GM12878 (cell line): ENCODE measurements at regions not wholly inside any gene's neighbourhood (a gene's known extent, or its start where the extent isn't known, plus 50 kb on each side); places are given as distances from the start of the nearest gene placed in this dataset.

Experiments used
- ATAC-seq: fragments of 200-7000 bp; cut with Tn5 transposase; 3 replicates; pipeline ENCODE4 v1.9.1; 2020; ENCODE audit warnings: mild to moderate bottlenecking, moderate library complexity
- BruUV-seq: library from RNA; stranded (reverse); fragments of 400-500 nt; replicated peaks from 2 replicates; lab custom pipeline; 2021; lab: Mats Ljungman, UMichigan
- CTCF ChIA-PET: fragments of 300-600 bp; sonication (Branson Sonifier 250); formaldehyde crosslinking; extraction: SDS; loops from one replicate; lab custom pipeline; 2021; ENCODE audit warnings: inconsistent platforms; lab: Yijun Ruan, JAX
- POLR2A ChIA-PET: fragments of 350-600 bp; formaldehyde crosslinking; extraction: SDS; loops from one replicate; lab custom pipeline; 2021; ENCODE audit warnings: inconsistent platforms; lab: Charles Lee
- RAD21 ChIA-PET: fragments of 300-600 bp; sonication (Branson Sonifier 250); formaldehyde crosslinking; loops from one replicate; lab custom pipeline; 2023; ENCODE audit warnings: antibody characterized with exemption; ENCODE audit not compliant: unreplicated experiment; lab: Charles Lee
- SMC1A ChIA-PET: fragments of 300-600 bp; sonication (Branson Sonifier 250); formaldehyde crosslinking; loops from one replicate; lab custom pipeline; 2023; ENCODE audit not compliant: unreplicated experiment, uncharacterized antibody; lab: Charles Lee
- DNase-seq: peaks from one replicate; pipeline ENCODE4 v3.0.0-alpha.2; 2011; ENCODE audit warnings: low read depth, low spot score
- FAIRE-seq: peaks from 3 replicates; lab custom pipeline; 2011; peaks lifted over from hg19 to GRCh38; lab: Jason Lieb, UNC
- H2AFZ ChIP-seq: 2 replicates; pipeline ENCODE4 v1.6.0; 2011; ENCODE audit warnings: low read depth, low read length, control low read depth; ENCODE audit not compliant: control insufficient read depth
- H3K27ac ChIP-seq: 2 replicates; pipeline ENCODE4 v1.5.1; 2011; ENCODE audit warnings: control low read depth; ENCODE audit not compliant: control insufficient read depth, insufficient read depth
- H3K27me3 ChIP-seq, 2 experiments: replicated peaks in 1 of 2; 2 replicates each; pipeline versions ENCODE4 v1.6.0 to v1.6.1; 2011; ENCODE audit warnings: low read length in 1 of 2; ENCODE audit not compliant: control insufficient read depth in 2 of 2, insufficient read depth in 2 of 2
- H3K36me3 ChIP-seq, 2 experiments: 2 replicates each; pipeline ENCODE4 v1.5.1; 2011; ENCODE audit warnings: low read length in 1 of 2; ENCODE audit not compliant: control insufficient read depth in 2 of 2, insufficient read depth in 2 of 2
- H3K4me1 ChIP-seq: 2 replicates; pipeline ENCODE4 v1.6.1; 2011; ENCODE audit warnings: mild to moderate bottlenecking, low read length, moderate library complexity, mixed read lengths; ENCODE audit not compliant: control insufficient read depth, insufficient read depth
- H3K4me2 ChIP-seq: 2 replicates; pipeline ENCODE4 v1.6.0; 2011; ENCODE audit warnings: control low read depth; ENCODE audit not compliant: control insufficient read depth, insufficient read depth
- H3K4me3 ChIP-seq: fragments of 200-600 bp; sonication (generic); 2 replicates; pipeline ENCODE4 v1.5.1; 2016
- H3K79me2 ChIP-seq: 2 replicates; pipeline ENCODE4 v1.6.0; 2011; ENCODE audit warnings: low read length; ENCODE audit not compliant: control insufficient read depth, insufficient read depth
- H3K9ac ChIP-seq: 2 replicates; pipeline ENCODE4 v1.8.0; 2011; ENCODE audit warnings: low read length, control low read depth, mixed read lengths; ENCODE audit not compliant: control insufficient read depth, insufficient read depth
- H3K9me3 ChIP-seq: replicated peaks from 3 replicates; pipeline ENCODE4 v1.5.1; 2011; ENCODE audit warnings: mild to moderate bottlenecking, low read length; ENCODE audit not compliant: control insufficient read depth, insufficient read depth
- H4K20me1 ChIP-seq: 2 replicates; pipeline ENCODE4 v1.6.0; 2011; ENCODE audit not compliant: control insufficient read depth, insufficient read depth
- E2F4 ChIP-seq: IDR thresholded peaks from 2 replicates; pipeline ENCODE4 v1.6.1; 2012; ENCODE audit warnings: low read depth, low read length, improper control_type of control experiment
- EED ChIP-seq: sonication (generic); IDR thresholded peaks from 2 replicates; pipeline ENCODE4 v1.6.1; 2016; ENCODE audit warnings: antibody characterized with exemption, low read depth
- ESRRA ChIP-seq: IDR thresholded peaks from 2 replicates; pipeline ENCODE4 v1.6.1; 2012; ENCODE audit warnings: mild to moderate bottlenecking, low read length, improper control_type of control experiment
- EZH2 ChIP-seq: IDR thresholded peaks from 2 replicates; pipeline ENCODE4 v1.6.1; 2012; ENCODE audit warnings: low read depth, mild to moderate bottlenecking, control low read depth, inconsistent platforms, low read length, borderline replicate concordance; ENCODE audit not compliant: control insufficient read depth
- NFYA ChIP-seq: IDR thresholded peaks from 2 replicates; pipeline ENCODE4 v1.6.1; 2011; ENCODE audit warnings: low read depth, mild to moderate bottlenecking, low read length, improper control_type of control experiment, borderline replicate concordance
- PAX8 ChIP-seq: fragments of 450-650 bp; IDR thresholded peaks from 2 replicates; pipeline ENCODE4 v1.6.1; 2017; ENCODE audit warnings: mild to moderate bottlenecking, moderate library complexity
- PKNOX1 ChIP-seq: fragments of 450-650 bp; IDR thresholded peaks from 2 replicates; pipeline ENCODE4 v1.6.1; 2016; ENCODE audit warnings: mild to moderate bottlenecking
- RELA ChIP-seq: fragments of 450-650 bp; IDR thresholded peaks from 2 replicates; pipeline ENCODE4 v1.8.0; 2014; ENCODE audit warnings: borderline replicate concordance; ENCODE audit not compliant: partially characterized antibody
- WGBS: methylation state at CpG from one replicate; pipeline ENCODE4 v1.1.6; 2016; ENCODE audit warnings: low lambda C conversion rate; ENCODE audit not compliant: insufficient replicate concordance, insufficient coverage; ENCODE audit errors: missing lambda C conversion rate; 5-methylcytosine and 5-hydroxymethylcytosine counted together
- in situ Hi-C: fragments of 300-500 bp; cut with MboI; formaldehyde crosslinking; loops from 9 replicates; pipeline ENCODE4 v1.14.3; 2018; ENCODE audit warnings: mixed read lengths
- intact Hi-C: fragments of 100-400 bp; cut with micrococcal nuclease; formaldehyde crosslinking; loops from one replicate; pipeline ENCODE4 v1.14.2; 2022; ENCODE audit not compliant: unreplicated experiment

GRCh38 chr2:183919926-183920325, 678.4 kb upstream of the ZNF804A start:
- no peaks in the 10 kb centered on the region for H3K79me2 ChIP-seq
- TF ChIP-seq RELA, result no peak
- TF ChIP-seq, all 136 proteins: peak for 0
- intact Hi-C loops (no loop called here), in situ Hi-C loops (no loop called here)
- 8% methylated on average over 2 of the region's 2 CpGs for WGBS
- no peak for ATAC-seq
- H3K9ac ChIP-seq, result no peak overlapping the region
- H3K4me3 ChIP-seq, result no peak overlapping the region
- no peaks in the 10 kb centered on the region for H3K36me3 ChIP-seq
- no peaks in the 10 kb centered on the region for H3K9me3 ChIP-seq
- H3K4me1 ChIP-seq, result no peaks in the 10 kb centered on the region
- no peak overlapping the region for H3K4me2 ChIP-seq
- no TSS peak for BruUV-seq
- ChIA-PET CTCF (no interaction called here), SMC1A (no interaction called here), POLR2A (no interaction called here), RAD21 (no interaction called here)
- no peak overlapping the region for H2AFZ ChIP-seq
- no peak for FAIRE-seq
- DNase-seq, result no peak
- H3K27me3 ChIP-seq, result no peaks in the 10 kb centered on the region
- H3K27ac ChIP-seq, result no peak overlapping the region
- H4K20me1 ChIP-seq, result no peaks in the 10 kb centered on the region

- Histone ChIP-seq H3K4me1 (no peaks in the 10 kb centered on the region), H3K27ac (no peak overlapping the region), H3K9ac (no peak overlapping the region), H3K27me3 (no peaks in the 10 kb centered on the region), H3K4me2 (no peak overlapping the region), H3K4me3 (no peak overlapping the region), H4K20me1 (no peaks in the 10 kb centered on the region), H3K79me2 (no peaks in the 10 kb centered on the region), H3K9me3 (no peaks in the 10 kb centered on the region), H2AFZ (no peak overlapping the region), H3K36me3 (no peaks in the 10 kb centered on the region)
- FAIRE-seq, result no peak
- ChIA-PET RAD21 (no interaction called here), POLR2A (no interaction called here), CTCF (no interaction called here), SMC1A (no interaction called here)
- BruUV-seq, result no TSS peak
- DNase-seq, result no peak
- intact Hi-C loops (no loop called here), in situ Hi-C loops (no loop called here)
- WGBS, result 4% methylated on average over 1 of the region's 1 CpG
- ATAC-seq, result no peak
- TF ChIP-seq E2F4 (no peak), PKNOX1 (no peak), EED (no peak), EZH2 (no peak), ESRRA (no peak), NFYA (no peak), PAX8 (no peak)
Measured at GRCh38 chr2:183925281-183925680, 673.0 kb upstream of the ZNF804A start.
